ENCODE measurements at regions not wholly inside any gene's neighbourhood (a gene's known extent, or its start where the extent isn't known, plus 50 kb on each side); places are given as distances from the start of the nearest gene placed in this dataset.

DNA sequence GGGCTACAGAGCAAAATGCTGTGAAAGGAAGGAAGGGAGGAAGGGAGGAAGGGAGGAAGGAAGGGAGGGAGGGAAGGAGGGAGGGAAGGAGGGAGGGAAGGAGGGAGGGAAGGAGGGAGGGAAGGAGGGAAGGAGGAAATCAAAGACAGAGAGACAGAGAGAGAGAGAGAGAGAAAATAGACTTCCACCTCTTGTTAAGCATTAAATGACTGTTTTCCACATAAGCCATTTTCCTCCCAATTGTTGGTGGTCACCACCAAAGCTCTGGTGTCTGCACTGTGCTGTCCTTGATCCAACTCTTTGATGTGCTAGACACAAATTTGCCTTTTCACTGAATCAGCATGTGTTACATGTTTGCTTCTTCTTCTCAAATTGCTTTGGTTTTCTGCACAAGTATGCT lies 90.7 kb upstream of the INHBA start:
- in situ Hi-C loops (cut with HindIII; ENCODE audit: low pct_unique_long_range_greater_than_20kb, low sequenced_read_pairs): no loop called here
- no peak for TF ChIP-seq JUND (IDR thresholded peaks at IDR 0.05; ENCODE audit: low read depth)
- DNase-seq (ENCODE audit: low read depth in 1 of 2, low spot score in 1 of 2): no peak

DNA sequence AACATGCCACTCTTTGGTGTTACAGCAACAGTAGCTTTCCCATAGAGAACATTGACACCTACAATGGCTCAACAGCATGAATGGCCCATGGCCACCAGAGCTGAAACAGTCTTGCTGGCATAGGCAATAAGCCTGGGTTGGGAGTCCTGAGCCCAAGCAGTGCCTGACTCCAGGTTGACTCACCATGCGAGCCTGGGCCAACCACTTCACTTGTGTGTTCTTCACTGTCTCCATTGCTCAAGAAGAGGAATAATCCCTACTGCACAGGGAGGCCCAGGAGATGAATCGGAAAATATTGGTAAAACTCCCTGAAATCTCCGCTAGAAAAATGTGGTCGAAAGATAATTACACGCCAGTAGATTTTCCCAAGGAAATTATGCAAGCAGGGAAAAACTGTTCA lies 89.2 kb upstream of the INHBA start:
- no peak for DNase-seq (ENCODE audit: low read depth in 1 of 2, low spot score in 1 of 2)
- no peak for TF ChIP-seq JUND (IDR thresholded peaks at IDR 0.05; ENCODE audit: low read depth)
- in situ Hi-C loops (cut with HindIII; ENCODE audit: low pct_unique_long_range_greater_than_20kb, low sequenced_read_pairs): no loop called here

DNA sequence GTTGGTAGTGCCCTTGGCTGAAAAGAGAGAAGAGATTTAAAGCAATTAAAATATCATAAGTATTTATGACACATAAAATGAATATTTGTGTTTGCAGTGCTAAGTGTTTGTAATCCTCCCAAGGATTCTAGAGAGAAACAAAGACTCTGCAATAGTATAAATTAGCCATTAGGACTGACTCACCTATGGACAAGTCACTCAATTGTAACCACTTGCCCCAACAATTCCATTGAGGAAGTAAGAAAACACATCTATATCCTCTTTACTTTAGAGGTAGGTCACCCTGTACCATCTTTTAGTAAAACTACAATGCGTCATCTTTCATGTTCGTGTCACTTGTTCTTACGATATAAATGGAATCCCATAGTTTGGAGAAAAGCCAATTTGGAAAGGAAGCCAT lies 85.7 kb upstream of the INHBA start:
- no peak for DNase-seq (ENCODE audit: low read depth in 1 of 2, low spot score in 1 of 2)
- in situ Hi-C loops (cut with HindIII; ENCODE audit: low pct_unique_long_range_greater_than_20kb, low sequenced_read_pairs): no loop called here
- TF ChIP-seq JUND (IDR thresholded peaks at IDR 0.05; ENCODE audit: low read depth): no peak

DNA sequence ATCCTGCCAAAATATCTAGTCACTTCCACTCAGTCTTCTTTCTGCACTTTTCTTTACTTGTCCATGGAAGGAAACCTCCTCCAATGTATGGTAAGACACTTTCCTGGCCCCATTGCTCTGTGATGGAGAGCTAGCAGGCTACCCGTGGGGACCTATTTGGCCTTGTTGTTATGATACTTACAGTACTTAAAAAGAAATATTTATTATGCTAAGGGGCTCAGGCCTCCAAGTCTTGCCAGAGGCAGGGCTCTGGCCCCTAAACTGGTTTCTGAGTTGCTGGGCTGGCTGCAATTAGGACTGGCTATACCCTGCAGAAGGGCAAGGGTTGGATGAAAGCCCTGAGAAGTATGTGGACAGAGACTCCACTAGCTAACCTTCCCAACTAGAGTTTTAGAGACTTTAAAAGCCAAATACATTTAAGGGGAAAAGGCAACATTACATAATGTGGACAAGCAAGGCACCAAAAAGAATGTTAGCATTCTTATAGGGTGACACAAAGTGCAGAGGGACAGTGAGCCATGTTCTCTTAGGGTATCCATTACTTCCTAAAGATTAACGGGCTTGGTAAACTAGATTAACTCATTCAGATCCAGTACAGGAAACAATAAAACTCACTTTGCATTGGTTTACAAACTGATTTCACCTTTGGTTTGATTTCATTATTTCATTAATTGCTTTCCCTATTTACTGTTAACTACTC lies 84.9 kb upstream of the INHBA start:
- in situ Hi-C loops (cut with HindIII; ENCODE audit: low pct_unique_long_range_greater_than_20kb, low sequenced_read_pairs): no loop called here
- no peak for TF ChIP-seq JUND (IDR thresholded peaks at IDR 0.05; ENCODE audit: low read depth)
- no peak for DNase-seq (ENCODE audit: low read depth in 1 of 2, low spot score in 1 of 2)

DNA sequence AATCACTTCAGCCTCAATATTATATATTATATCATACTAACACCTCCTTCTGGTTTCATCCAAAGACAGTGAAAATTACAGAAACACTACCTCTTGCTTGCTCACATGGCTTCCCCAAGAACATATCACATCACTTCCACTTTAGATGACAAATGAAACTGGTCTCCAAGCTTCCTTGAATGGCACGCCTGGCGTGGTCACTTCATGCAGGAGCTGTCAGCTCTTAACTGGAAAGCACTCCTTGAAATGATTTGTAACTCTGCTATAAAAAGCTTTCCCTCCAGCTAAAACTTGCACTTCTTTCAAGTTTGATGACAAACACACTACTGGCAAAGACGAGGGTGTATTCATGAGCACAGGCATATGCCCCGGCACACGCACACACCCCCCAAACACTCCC lies 84.1 kb upstream of the INHBA start:
- TF ChIP-seq JUND (IDR thresholded peaks at IDR 0.05; ENCODE audit: low read depth): no peak
- no peak for DNase-seq (ENCODE audit: low read depth in 1 of 2, low spot score in 1 of 2)
- in situ Hi-C loops (cut with HindIII; ENCODE audit: low pct_unique_long_range_greater_than_20kb, low sequenced_read_pairs): no loop called here

DNA sequence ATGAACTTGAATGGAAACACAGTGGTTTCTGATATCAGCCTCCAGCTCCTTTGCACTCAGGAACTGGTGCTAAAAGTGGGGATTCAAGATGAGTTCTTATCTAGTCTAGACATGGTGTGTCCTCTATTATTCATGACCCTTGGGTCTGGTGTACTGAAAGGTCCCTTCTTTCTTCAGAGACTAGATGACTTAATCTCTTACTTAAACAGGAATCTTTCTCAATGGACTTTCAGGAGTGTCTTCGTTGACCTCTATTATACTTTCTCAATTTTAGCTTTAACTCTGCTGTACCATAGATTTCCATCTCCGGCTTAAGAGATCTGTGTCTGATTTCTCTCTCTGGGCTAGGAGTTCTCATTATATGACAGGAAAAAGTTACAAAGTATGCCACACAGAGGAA lies 83.5 kb upstream of the INHBA start:
- DNase-seq (ENCODE audit: low read depth in 1 of 2, low spot score in 1 of 2): no peak
- TF ChIP-seq JUND (IDR thresholded peaks at IDR 0.05; ENCODE audit: low read depth): no peak
- in situ Hi-C loops (cut with HindIII; ENCODE audit: low pct_unique_long_range_greater_than_20kb, low sequenced_read_pairs): no loop called here

DNA sequence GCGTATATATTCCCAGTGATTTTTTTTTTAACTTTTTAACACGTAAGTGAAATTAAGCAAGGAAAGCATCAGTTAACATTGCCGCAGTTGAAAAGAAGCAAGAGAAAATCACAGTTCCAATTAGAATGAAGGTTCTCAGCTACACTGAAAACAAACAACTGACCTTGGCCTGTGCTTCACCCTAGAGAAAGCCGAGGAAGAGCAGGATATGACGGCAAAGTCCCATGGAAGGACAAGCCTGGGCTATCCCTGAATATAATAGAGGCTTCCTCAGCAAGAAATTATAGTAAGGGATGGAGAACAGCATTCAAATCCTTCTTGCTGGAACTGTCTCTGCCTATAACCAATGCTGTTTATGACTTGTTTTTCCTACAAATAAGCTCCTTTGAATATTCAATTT lies 83.0 kb upstream of the INHBA start:
- DNase-seq (ENCODE audit: low read depth in 1 of 2, low spot score in 1 of 2): no peak
- in situ Hi-C loops (cut with HindIII; ENCODE audit: low pct_unique_long_range_greater_than_20kb, low sequenced_read_pairs): no loop called here
- TF ChIP-seq JUND (IDR thresholded peaks at IDR 0.05; ENCODE audit: low read depth): no peak

DNA sequence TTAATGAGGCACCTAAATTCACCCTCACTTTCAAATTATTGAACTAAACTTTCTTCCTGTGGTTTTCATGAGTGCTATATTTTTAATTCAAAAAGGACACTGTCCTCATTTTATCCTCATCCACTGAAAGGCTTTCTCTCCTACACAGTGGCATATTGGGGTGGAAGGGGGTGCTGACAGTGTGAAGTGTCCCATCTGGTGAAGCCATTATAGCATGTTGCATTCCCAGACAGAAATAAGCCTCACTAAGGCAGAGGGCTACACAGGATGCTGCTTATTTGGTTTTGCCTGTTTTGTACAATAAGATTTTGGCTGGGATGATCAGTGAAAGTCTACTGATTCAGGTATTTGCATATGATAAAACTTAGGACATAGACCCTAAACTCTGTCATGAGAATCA lies 82.4 kb upstream of the INHBA start:
- in situ Hi-C loops (cut with HindIII; ENCODE audit: low pct_unique_long_range_greater_than_20kb, low sequenced_read_pairs): no loop called here
- DNase-seq (ENCODE audit: low read depth in 1 of 2, low spot score in 1 of 2): no peak
- no peak for TF ChIP-seq JUND (IDR thresholded peaks at IDR 0.05; ENCODE audit: low read depth)

DNA sequence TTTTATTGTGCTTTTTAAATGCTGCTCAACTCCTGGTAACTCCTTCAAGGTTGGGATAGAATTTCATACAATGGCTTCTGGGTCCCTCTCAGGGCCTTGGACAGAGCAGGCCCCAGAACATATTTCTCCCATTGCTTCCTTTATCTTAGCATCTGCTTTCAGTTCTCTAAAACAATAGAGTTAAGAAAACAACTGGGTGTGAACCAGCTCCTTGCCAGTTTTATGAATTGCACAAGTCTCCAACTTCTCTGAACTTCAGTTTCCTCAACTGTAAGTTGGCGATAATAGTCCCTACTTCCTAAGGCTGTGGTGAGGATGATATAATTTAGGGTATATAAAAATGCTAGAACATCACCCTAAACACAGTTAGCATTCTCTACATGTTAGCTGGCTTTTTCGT lies 77.0 kb upstream of the INHBA start:
- DNase-seq (ENCODE audit: low read depth in 1 of 2, low spot score in 1 of 2): no peak

DNA sequence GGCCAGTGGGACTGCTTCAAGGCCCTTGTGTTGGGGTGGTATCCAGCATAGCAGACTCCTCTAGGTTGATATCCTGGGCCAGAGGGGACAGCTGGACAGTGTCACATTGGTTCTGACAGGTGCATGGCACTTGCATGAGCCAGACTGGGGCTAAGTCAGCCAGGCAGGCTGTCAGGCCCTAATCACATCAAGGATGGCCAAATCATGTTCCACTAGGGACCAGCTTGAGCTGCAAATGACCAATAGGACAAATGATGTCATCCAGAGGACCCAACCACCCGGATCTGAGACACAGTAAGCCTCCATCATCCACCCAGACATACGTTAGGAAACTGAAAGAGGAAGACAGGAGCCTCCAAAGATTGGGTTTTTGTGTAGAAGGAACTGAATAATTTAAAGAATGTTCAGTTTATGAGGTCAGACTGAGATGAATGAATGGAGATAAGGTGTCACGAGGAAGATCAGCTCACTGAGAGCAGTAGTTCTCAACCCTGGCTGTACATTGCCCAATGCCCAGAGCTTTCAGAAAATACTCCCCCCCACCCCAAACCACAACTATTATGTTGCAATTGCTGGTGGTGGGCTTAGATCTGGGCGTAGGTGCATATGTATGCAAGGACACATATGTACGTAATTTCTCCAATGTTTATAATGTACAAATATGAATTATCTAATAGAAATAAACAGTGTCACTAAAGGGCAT lies 75.2 kb upstream of the INHBA start:
- in situ Hi-C loops (cut with HindIII; ENCODE audit: low pct_unique_long_range_greater_than_20kb, low sequenced_read_pairs): no loop called here
- TF ChIP-seq JUND (IDR thresholded peaks at IDR 0.05; ENCODE audit: low read depth): no peak
- DNase-seq (ENCODE audit: low read depth in 1 of 2, low spot score in 1 of 2): no peak

More for the DNA sequence above, 77.0 kb upstream of the INHBA start:
- in situ Hi-C loops (cut with HindIII; ENCODE audit: low pct_unique_long_range_greater_than_20kb, low sequenced_read_pairs): no loop called here
- no peak for TF ChIP-seq JUND (IDR thresholded peaks at IDR 0.05; ENCODE audit: low read depth)

DNA sequence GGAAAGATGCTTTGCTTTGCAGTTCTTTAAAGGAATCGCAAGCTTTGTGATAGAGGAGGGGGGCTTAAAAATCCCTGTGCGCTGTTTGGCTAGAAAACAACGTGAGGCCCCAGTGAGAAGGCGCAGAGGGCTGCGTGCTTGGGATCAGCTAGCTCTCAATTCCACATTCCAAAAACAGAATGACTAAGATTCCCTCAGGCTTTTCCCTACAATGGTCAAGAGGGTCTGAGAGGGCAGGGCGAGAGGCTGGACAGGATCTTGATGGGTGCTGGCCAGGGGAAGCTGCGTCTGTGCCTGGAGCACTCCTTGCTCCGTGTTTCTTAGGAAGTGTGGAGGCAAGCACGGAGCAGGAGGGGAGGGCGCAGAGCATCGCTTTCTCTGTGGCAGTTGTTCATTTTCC lies 72.1 kb upstream of the INHBA start:
- TF ChIP-seq JUND (IDR thresholded peaks at IDR 0.05; ENCODE audit: low read depth): no peak
- DNase-seq (ENCODE audit: low read depth in 1 of 2, low spot score in 1 of 2): no peak
- in situ Hi-C loops (cut with HindIII; ENCODE audit: low pct_unique_long_range_greater_than_20kb, low sequenced_read_pairs): no loop called here

DNA sequence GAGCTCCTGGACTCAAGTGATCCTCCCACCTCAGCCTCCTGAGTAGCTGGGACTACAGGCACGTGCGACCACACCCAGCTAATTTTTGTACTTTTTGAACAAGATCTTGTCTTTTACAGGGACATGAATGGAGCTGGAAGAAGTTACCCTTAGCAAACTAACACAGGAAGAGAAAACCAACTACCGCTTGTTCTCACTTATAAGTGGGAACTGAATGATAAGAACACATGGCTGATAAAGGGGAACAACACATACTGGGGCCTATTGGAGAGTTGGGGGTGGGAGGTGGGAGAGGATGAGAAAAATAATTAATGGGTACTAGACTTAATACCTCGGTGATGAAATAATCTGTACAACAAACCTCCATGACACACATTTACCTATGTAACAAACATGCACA lies 70.9 kb upstream of the INHBA start:
- DNase-seq (ENCODE audit: low read depth in 1 of 2, low spot score in 1 of 2): no peak
- no peak for TF ChIP-seq JUND (IDR thresholded peaks at IDR 0.05; ENCODE audit: low read depth)
- in situ Hi-C loops (cut with HindIII; ENCODE audit: low pct_unique_long_range_greater_than_20kb, low sequenced_read_pairs): no loop called here

DNA sequence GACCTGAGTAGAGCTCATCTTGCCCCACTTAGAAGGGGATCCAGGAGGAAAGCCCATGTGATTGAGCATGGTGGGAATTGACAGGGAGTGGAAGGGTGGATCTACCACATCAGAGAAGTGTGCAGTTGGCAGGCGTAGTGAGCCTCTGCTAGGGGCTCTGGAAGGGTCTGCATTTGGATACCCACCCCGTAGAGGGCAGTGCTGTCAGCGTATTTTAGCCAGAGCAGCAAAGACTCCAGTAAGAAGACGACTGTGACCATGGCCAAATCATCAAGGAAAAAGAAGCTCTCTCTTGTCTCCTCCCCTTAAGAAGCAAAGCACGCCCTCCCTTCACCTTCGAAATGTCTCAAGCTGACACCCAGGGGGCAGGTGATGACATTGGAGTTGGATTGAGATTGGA lies 68.8 kb upstream of the INHBA start:
- in situ Hi-C loops (cut with HindIII; ENCODE audit: low pct_unique_long_range_greater_than_20kb, low sequenced_read_pairs): no loop called here
- TF ChIP-seq JUND (IDR thresholded peaks at IDR 0.05; ENCODE audit: low read depth): no peak
- no peak for DNase-seq (ENCODE audit: low read depth in 1 of 2, low spot score in 1 of 2)

DNA sequence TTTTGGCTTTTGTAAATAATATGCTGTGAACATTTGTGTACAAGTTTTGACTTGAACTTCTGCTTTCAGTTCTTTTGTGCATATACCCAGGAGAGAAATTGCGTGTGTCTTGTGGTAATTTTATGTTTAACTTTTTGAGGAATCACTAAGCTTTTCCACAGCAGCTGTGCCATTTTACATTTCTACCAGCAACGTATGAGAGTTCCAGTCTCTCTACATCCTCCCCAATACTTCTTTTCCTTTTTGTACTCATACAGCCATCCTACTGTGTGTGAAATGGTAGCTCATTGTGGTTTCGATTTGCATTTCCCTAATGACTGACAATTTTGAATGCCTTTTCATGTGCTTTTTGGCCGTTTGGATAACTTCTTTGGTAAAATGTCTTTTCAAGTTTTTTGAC lies 66.3 kb upstream of the INHBA start:
- in situ Hi-C loops (cut with HindIII; ENCODE audit: low pct_unique_long_range_greater_than_20kb, low sequenced_read_pairs): no loop called here
- TF ChIP-seq JUND (IDR thresholded peaks at IDR 0.05; ENCODE audit: low read depth): no peak
- DNase-seq (ENCODE audit: low read depth in 1 of 2, low spot score in 1 of 2): no peak
